ENCODE measurements at regions not wholly inside any gene's neighbourhood (a gene's known extent, or its start where the extent isn't known, plus 50 kb on each side); places are given as distances from the start of the nearest gene placed in this dataset.
"Not testable (repeated sequence)": the region's sequence is repeated elsewhere in the genome, so short reads cannot be mapped to it uniquely, and the experiment has no call there.

GRCh38 chr5:87539839-87540238 is 127.1 kb upstream of the CCNH start:
- DNase-seq (ENCODE audit: low read depth in 3 of 3) = no peak

DNA sequence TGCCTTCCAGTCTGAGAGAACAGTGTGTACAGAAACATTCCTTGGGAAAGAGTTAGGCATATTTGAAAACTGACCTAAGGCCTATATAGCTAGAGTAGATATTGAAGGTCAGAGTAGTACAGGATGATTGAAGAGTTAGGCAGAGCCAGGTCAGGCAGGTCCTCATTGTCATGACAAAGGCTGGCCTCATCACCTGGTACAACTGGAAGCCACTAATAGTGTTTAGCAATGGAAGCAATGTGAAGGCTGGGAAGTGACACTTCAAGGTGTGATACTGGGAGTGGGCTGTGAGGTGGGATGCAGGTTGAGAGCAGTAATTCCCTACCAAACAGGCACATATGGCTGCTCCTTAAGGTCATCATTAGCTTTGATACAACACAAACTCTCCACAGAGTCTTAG is 123.6 kb upstream of the CCNH start:
- DNase-seq (ENCODE audit: low read depth in 3 of 3) = no peak

GRCh38 chr5:87535706-87536105 is 123.0 kb upstream of the CCNH start:
- no peak for DNase-seq (ENCODE audit: low read depth in 3 of 3)

GRCh38 chr5:87529486-87530076 is 116.9 kb upstream of the CCNH start:
- no peak for DNase-seq (ENCODE audit: low read depth in 3 of 3)

DNA sequence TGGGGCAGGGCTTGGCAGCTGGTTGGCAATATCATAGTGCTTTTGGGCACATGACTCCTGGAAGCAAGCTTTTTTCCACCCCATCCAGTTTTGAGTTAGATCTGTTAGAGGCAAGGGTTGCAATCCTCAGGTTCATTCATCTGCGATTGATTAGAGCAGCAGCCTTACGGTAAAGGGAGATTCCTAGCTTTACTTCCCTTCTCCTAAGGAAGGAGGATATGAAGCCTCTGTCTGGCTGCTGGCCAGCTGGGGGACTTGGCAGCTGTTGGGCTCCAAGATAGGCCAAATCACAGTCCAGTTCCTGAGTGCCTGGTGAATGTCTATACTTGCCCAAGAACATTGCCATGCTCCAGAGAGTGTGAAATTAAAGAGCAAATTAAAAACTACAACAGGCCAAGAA is 113.4 kb upstream of the CCNH start:
- no peak for DNase-seq (ENCODE audit: low read depth in 3 of 3)

DNA sequence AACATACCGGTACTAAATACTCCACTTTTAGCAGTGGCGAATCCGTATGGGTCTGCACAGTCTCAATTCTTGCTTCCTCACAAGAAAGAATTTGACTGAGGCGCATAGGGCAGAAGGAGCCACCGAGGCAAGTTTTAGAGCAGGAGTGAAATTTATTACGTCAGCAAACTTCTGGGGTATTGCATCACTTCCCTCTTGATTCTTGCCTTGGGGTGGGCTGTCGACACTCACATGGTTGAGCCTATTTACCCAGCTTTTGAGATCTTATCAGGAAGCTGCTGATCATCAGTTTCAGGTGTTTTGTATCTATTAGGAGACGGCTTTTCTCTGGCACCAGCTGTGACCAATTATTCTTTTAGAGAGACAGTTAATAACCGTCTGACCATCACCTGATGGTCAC is 111.5 kb upstream of the CCNH start:
- no peak for DNase-seq (ENCODE audit: low read depth in 3 of 3)

DNA sequence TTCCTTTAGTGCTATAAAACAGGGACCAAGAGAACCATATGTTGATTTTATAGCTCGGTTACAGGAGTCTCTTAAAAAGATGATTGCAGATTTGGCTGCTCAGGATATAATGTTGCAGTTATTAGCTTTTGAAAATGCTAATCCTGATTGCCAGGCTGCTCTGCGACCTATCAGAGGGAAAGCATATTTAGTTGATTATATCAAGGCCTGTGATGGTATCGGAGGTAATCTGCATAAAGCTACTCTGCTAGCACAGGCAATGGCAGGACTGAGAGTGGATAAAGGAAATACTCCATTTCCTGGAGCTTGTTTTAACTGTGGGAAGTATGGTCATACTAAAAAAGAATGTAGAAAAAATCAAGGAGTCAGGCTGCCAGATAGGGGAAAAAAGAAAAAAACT is 99.0 kb upstream of the CCNH start:
- DNase-seq (ENCODE audit: low read depth in 3 of 3) = not testable (repeated sequence)

DNA sequence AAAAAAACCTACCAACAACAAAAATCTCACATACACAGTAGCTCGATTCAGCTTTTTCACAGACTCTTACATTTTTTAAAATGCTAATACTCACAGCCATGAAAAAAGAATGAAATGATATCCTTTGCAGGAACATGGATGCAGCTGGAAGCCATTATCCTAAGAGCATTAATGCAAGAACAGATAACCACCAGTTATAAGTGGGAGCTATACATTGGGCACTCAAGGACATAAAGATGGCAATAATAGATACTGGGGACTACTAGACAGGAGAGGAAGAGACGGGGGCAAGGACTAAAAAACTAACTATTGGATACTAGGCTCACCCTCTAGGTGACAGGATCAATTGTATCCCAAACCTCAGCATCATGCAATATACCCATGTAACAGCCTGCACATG is 90.3 kb upstream of the CCNH start:
- DNase-seq (ENCODE audit: low read depth in 3 of 3) = no peak

DNA sequence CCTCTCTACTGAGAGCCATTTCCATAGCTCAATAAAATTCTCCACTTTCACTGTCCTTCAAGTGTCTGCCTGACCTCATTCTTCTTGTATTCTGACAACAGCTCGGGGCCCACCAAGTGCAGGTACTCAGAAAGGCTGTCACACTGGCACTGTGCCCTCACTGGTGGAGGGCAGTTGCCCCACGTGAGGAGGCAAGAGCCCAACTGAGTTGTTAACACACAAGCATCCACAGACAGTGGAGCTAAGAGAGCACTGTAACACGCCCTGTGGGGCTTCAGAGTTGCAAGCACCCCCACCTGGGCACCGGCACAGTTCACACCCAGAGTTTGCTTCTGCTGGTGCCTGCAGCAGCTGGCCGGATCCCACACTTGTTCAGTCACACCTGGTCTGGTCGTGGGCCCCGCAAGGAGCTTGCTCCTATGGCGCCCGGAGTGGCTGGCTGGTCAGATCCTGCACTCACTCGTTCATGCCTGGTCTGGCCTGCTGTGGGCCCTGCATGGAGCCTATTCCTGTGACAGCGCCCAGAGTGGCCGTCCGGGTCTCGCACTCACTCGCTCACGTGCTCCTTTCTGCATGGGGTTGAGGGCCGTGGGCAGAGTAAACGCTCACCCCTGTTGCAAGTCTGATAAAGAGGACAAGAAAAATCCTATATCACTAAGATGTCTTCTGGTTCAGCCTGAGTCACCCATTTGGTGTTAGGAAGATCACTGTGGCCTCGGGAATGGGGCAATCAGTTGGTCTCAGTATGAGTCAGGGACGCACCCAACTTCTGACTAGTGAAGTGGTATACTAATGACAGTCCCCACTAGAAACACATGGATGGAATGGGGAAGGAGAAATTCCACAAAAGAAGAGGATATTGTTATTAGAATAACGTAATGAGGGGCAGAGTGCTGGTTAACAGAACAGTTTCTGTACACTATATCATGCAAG is 87.0 kb upstream of the CCNH start:
- no peak for DNase-seq (ENCODE audit: low read depth in 3 of 3)

Measured in stimulated activated CD4-positive, alpha-beta T cell treated with anti-CD3 and anti-CD28 coated beads, TNF-alpha, amount 100 ng/mL, for 4 hours (primary cell).